GM21529 (cell line): ENCODE measurements at regions not wholly inside any gene's neighbourhood (a gene's known extent, or its start where the extent isn't known, plus 50 kb on each side); places are given as distances from the start of the nearest gene placed in this dataset.

Source experiments
- ATAC-seq: cut with Tn5 transposase; IDR thresholded peaks from one replicate; pipeline ENCODE4 v1.9.1; 2021; ENCODE audit not compliant: unreplicated experiment

DNA sequence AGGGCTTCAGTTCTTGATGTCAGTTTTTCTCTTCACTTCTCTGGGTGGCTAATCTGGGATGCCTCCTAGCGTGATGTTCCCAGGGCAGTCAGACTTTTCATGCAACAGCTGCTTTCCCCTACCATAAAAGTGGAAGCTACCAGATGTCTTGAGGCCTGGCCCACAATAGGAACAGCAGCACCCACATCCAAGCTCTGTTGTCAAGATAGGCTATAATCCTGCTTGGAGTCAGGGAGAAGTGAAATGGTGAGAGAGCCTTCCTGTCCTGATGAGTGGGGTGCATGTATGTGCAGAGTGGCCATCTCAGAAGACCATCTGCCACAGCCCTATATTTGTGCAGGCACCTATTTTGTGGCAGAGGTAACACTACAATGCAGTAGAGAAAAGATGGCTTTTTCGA lies 108.0 kb downstream of the HTR5A start:
- no peak for ATAC-seq

DNA sequence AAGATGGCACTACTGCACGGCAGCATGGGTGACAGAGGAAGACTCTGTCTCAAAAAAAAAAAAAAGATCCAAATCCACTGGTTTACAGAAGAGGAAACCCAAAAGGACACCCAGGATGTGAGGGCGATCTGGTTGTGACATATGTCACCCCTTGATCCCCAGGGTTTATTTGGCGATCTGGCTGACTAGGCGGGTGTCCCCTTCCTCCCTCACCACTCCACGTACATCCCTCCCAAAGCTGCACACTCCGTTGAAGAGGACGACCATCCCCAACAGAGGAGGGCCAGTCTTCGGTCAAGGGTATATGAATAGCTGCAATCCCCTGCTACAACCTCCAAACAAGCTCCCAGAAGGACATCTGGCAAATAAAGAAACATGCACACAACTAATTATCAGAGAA lies 111.6 kb downstream of the HTR5A start:
- no peak for ATAC-seq

DNA sequence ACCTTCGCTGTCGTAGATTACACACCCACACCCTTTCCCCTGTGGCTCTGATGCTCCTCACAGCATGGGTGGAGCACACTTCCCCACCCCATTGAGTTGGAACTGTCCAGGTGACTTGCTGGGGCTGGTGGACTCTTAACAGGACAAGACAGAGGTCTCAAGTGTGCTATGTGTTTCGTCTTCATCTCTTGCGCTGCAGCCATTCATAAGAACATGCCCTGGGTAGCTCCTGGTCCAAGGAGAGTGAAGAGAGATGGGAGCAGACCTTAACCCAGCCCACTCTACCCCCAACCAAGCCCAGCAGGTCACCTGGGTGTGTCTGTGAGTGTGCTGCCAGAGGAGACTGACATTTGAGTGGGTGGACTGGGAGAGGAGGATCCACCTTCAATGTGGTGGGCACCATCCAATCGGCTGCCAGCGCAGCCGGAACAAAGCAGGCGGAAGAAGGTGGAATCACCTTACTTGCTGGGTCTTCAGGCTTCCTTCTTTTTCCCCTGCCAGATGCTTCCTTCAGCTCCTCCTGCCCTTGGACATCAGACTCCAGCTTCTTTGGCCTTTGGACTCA lies 112.4 kb downstream of the HTR5A start:
- ATAC-seq, result no peak

DNA sequence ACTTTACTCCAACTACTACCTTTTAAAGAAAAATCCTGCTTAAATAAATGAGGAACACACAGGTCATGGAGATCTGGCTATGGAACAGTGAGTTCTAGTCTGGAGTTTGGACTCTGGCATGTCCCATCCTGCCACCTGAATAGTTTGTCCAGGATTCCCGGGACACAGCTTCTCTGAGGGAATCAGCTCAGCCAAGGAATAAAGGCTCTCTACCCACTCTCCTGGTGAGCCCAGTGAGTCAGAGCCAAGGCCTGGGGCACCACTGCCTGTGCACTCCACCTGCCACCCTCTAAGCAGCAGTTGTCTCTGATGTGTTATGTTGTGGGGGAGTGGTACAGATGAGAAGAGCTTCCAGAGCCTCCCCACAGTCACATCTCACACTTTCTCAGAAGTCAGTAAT lies 113.5 kb downstream of the HTR5A start:
- no peak for ATAC-seq

DNA sequence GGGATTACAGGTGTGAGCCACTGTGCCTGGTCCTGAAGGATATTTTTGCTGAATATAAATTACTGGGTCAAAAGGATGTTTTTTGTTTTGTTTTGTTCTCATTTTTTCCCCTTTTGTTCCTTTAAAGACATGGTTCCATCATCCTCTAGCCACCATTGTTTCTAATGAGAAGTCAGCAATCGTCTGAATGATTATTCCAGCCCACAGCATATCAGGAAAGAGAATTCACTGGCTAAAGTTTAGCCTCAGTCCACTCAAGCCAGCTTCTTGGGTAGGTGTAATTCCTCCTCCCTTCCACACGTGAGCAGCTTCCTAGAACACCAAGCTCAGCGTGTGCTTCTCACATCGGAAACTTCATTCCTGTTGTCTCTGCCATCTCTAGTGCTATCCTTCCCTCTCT lies 112.8 kb upstream of the INSIG1 start:
- no peak for ATAC-seq

- no peak for ATAC-seq
Measured at GRCh38 chr7:155187061-155187785, 110.5 kb upstream of the INSIG1 start.

DNA sequence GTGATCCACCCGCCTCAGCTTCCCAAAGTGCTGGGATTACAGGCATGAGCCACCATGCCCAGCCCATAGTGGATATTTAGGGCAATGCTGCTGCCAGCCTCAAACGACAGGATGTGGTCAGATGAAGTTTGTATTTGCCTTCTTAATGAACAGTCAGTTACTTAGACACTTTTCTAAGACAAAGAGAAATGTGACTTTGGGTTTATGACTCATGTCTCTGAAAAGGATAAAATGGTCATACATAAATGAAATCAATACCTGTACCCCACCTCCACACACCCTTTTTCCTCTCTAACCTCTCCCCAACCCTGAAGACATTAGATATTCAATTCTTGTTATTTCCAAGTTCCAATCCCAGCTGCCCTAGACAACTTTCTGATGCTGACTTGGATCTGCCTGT lies 109.3 kb upstream of the INSIG1 start:
- ATAC-seq, result no peak

- no peak for ATAC-seq
Measured at GRCh38 chr7:155188821-155189581, 108.7 kb upstream of the INSIG1 start.

- no peak for ATAC-seq
Measured at GRCh38 chr7:155189590-155189989, 108.1 kb upstream of the INSIG1 start.

GRCh38 chr7:155190688-155191087 lies 107.0 kb upstream of the INSIG1 start:
- ATAC-seq, result peak; percentile 57

DNA sequence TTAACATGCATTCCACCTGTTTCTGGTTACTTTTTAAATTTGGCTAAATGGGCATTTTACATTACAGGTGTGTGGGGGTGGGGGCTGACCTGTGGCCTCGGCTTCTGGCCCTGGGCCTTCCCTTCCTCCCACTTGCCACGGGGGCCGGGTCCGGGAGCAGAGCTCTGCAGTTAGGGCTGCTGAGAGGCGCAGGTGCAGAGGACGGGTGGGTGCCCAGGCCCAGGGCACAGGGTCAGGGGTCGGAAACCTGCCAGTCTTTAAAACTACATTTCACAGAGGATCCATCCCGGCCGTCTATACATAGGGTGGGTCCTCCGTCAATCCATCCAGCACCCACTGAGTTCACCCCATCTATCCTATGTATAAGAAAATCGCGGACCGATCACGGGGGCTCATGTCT lies 106.5 kb upstream of the INSIG1 start:
- no peak for ATAC-seq

- ATAC-seq, result peak; percentile 56
Measured at GRCh38 chr7:155191901-155192478, 105.7 kb upstream of the INSIG1 start.

- no peak for ATAC-seq
Measured at GRCh38 chr7:155192961-155193640, 104.6 kb upstream of the INSIG1 start.

GRCh38 chr7:155193716-155194115 lies 104.0 kb upstream of the INSIG1 start:
- ATAC-seq, result no peak

- ATAC-seq, result no peak
Measured at GRCh38 chr7:155194382-155195140, 103.1 kb upstream of the INSIG1 start.

- ATAC-seq, result no peak
Measured at GRCh38 chr7:155195939-155196523, 101.6 kb upstream of the INSIG1 start.

- no peak for ATAC-seq
Measured at GRCh38 chr7:155198196-155198892, 99.3 kb upstream of the INSIG1 start.

- peak; percentile 70 for ATAC-seq
Measured at GRCh38 chr7:155198901-155199845, 98.5 kb upstream of the INSIG1 start.
